ENCODE measurements at regions not wholly inside any gene's neighbourhood (a gene's known extent, or its start where the extent isn't known, plus 50 kb on each side); places are given as distances from the start of the nearest gene placed in this dataset.

- TF ChIP-seq CTCF (tag by site-specific recombination; IDR thresholded peaks at IDR 0.05) (no peak), ZBTB26 (tag by site-specific recombination; optimal IDR thresholded peaks at IDR 0.05) (no peak), ZNF433 (tag by site-specific recombination; IDR thresholded peaks at IDR 0.05; ENCODE audit: low read depth) (no peak), ZFHX2 (tag by site-specific recombination; conservative IDR thresholded peaks at IDR 0.05) (no peak), ZNF518A (tag by site-specific recombination; conservative IDR thresholded peaks at IDR 0.05; ENCODE audit: low read depth) (no peak), ZNF600 (tag by site-specific recombination; IDR thresholded peaks at IDR 0.05) (no peak), HOXD13 (CRISPR knock-in tag; IDR thresholded peaks at IDR 0.05; ENCODE audit: borderline replicate concordance) (no peak)
These were observed 388.1 kb upstream of the PRR20A start (continued) for GRCh38 chr13:56752636-56753035.

- POLR2A ChIA-PET: no interaction called here
- TF ChIP-seq KLF10 (tag by site-specific recombination; IDR thresholded peaks at IDR 0.05) (no peak), KLF7 (tag by site-specific recombination; IDR thresholded peaks at IDR 0.05; ENCODE audit: borderline replicate concordance) (no peak), ZNF549 (tag by site-specific recombination; IDR thresholded peaks at IDR 0.05) (no peak), YY1 (tag by site-specific recombination; IDR thresholded peaks at IDR 0.05) (no peak), ZNF561 (tag by site-specific recombination; IDR thresholded peaks at IDR 0.05; ENCODE audit: borderline replicate concordance) (no peak), ZNF341 (tag by site-specific recombination; IDR thresholded peaks at IDR 0.05; ENCODE audit: low read depth) (no peak), TSHZ1 (tag by site-specific recombination; IDR thresholded peaks at IDR 0.05; ENCODE audit: borderline replicate concordance) (no peak), ZBTB1 (tag by site-specific recombination; IDR thresholded peaks at IDR 0.05) (no peak), ZNF645 (tag by site-specific recombination; IDR thresholded peaks at IDR 0.05) (no peak), PRDM4 (tag by site-specific recombination; IDR thresholded peaks at IDR 0.05) (no peak), ZNF404 (tag by site-specific recombination; IDR thresholded peaks at IDR 0.05) (no peak), ZNF2 (tag by site-specific recombination; IDR thresholded peaks at IDR 0.05) (no peak)
These were observed 385.4 kb upstream of the PRR20A start for GRCh38 chr13:56755181-56755935.

More at GRCh38 chr13:56755181-56755935, 385.4 kb upstream of the PRR20A start:
- H3K4me1 ChIP-seq (ENCODE audit: control insufficient read depth, insufficient read depth, low read length): no peaks in the 10 kb centered on the region
- H3K4me3 ChIP-seq (ENCODE audit: low read depth, low read length): no peak overlapping the region
- H3K27ac ChIP-seq (ENCODE audit: extremely low read depth, low read depth, low read length): no peak overlapping the region
- H3K9me3 ChIP-seq (ENCODE audit: control insufficient read depth, insufficient read depth, low read depth, low read length): no peaks in the 10 kb centered on the region
- H3K36me3 ChIP-seq (ENCODE audit: control insufficient read depth in 2 of 2, insufficient read depth in 1 of 2, low read length in 2 of 2): no peaks in the 10 kb centered on the region
- CTCF ChIA-PET: no interaction called here
